Loucy (cell line): ENCODE measurements at regions not wholly inside any gene's neighbourhood (a gene's known extent, or its start where the extent isn't known, plus 50 kb on each side); places are given as distances from the start of the nearest gene placed in this dataset.

Experiments used
- H2AFZ ChIP-seq: fragments of 200-600 bp; sonication (generic); 2 replicates; pipeline ENCODE4 v1.6.0; 2016; ENCODE audit warnings: antibody characterized with exemption, mild to moderate bottlenecking, low read length, moderate library complexity
- H3F3A ChIP-seq: fragments of 200-600 bp; 2 replicates; pipeline ENCODE4 v1.6.0; 2016; ENCODE audit warnings: antibody characterized with exemption, low read depth, mild to moderate bottlenecking
- H3K27me3 ChIP-seq: fragments of 200-600 bp; sonication (generic); 2 replicates; pipeline ENCODE4 v1.6.1; 2014; ENCODE audit warnings: low read length, mild to moderate bottlenecking; ENCODE audit not compliant: insufficient read depth, poor library complexity, severe bottlenecking
- H3K36me3 ChIP-seq: fragments of 200-600 bp; sonication (generic); 2 replicates; pipeline ENCODE4 v1.6.1; 2016; ENCODE audit warnings: low read length; ENCODE audit not compliant: insufficient read depth
- H3K4me1 ChIP-seq: fragments of 200-600 bp; sonication (generic); 2 replicates; pipeline ENCODE4 v1.5.1; 2014; ENCODE audit warnings: low read length, mild to moderate bottlenecking; ENCODE audit not compliant: insufficient read depth, poor library complexity, severe bottlenecking
- H3K4me2 ChIP-seq: fragments of 200-600 bp; sonication (generic); 2 replicates; pipeline ENCODE4 v1.6.0; 2014; ENCODE audit warnings: antibody characterized with exemption, low read length, low read depth, mild to moderate bottlenecking; ENCODE audit not compliant: poor library complexity, severe bottlenecking
- H3K4me3 ChIP-seq: fragments of 200-600 bp; sonication (generic); 2 replicates; pipeline ENCODE4 v1.5.1; 2014; ENCODE audit warnings: low read length, mild to moderate bottlenecking, mixed read lengths; ENCODE audit not compliant: poor library complexity, severe bottlenecking
- H3K79me2 ChIP-seq: fragments of 200-600 bp; sonication (generic); 2 replicates; pipeline ENCODE4 v1.6.1; 2014; ENCODE audit warnings: low read length; ENCODE audit not compliant: insufficient read depth
- H3K9ac ChIP-seq: fragments of 200-600 bp; sonication (generic); 2 replicates; pipeline ENCODE4 v1.6.0; 2014; ENCODE audit warnings: mild to moderate bottlenecking, low read depth, low read length, moderate library complexity; ENCODE audit not compliant: poor library complexity, severe bottlenecking
- H3K9me2 ChIP-seq: fragments of 200-600 bp; sonication (generic); replicated peaks from 2 replicates; pipeline ENCODE4 v1.6.1; 2016; ENCODE audit warnings: low read depth, low read length, mixed read lengths
- H3K9me3 ChIP-seq: fragments of 200-600 bp; sonication (generic); 2 replicates; pipeline ENCODE4 v1.6.1; 2014; ENCODE audit warnings: mild to moderate bottlenecking, antibody characterized with exemption, low read length, low read depth; ENCODE audit not compliant: insufficient read depth
- H4K20me1 ChIP-seq: fragments of 200-600 bp; sonication (generic); 2 replicates; pipeline ENCODE4 v1.6.0; 2014; ENCODE audit warnings: antibody characterized with exemption, low read length, mild to moderate bottlenecking; ENCODE audit not compliant: insufficient read depth, poor library complexity, severe bottlenecking
- CTCF ChIP-seq: fragments of 200-600 bp; sonication (generic); conservative IDR thresholded peaks from 2 replicates; pipeline ENCODE4 v1.5.1; 2014; ENCODE audit warnings: mild to moderate bottlenecking, antibody characterized with exemption, low read length
- EZH2phosphoT487 ChIP-seq: fragments of 200-600 bp; IDR thresholded peaks from 2 replicates; pipeline ENCODE4 v1.6.1; 2018; ENCODE audit warnings: antibody characterized with exemption, mild to moderate bottlenecking, moderate library complexity, borderline replicate concordance

- Histone ChIP-seq H3K36me3 (no peaks in the 10 kb centered on the region; the same call in 1 of the 2 replicates), H3K4me2 (peak overlapping the region; percentile 93), H3K79me2 (peaks cover 88% of the 10 kb centered on the region), H3K9ac (peak overlapping the region; percentile 64), H3K9me2 (no peaks in the 10 kb centered on the region), H3K9me3 (no peaks in the 10 kb centered on the region), H4K20me1 (peaks cover 14% of the 10 kb centered on the region), H2AFZ (no peak overlapping the region), H3K4me1 (peaks cover 79% of the 10 kb centered on the region), H3K27me3 (no peaks in the 10 kb centered on the region), H3F3A (peaks cover 11% of the 10 kb centered on the region; the same call in 1 of the 2 replicates), H3K4me3 (peak overlapping the region; percentile 69)
- TF ChIP-seq CTCF (no peak), EZH2phosphoT487 (no peak)
These were observed 306.3 kb downstream of the SEC14L1 start for GRCh38 chr17:77446940-77447634.

GRCh38 chr17:77449373-77449907 lies 308.7 kb downstream of the SEC14L1 start:
- Histone ChIP-seq H3K79me2 (peaks cover 90% of the 10 kb centered on the region), H3K36me3 (no peaks in the 10 kb centered on the region; the same call in 1 of the 2 replicates), H3F3A (peaks cover 11% of the 10 kb centered on the region; the same call in 1 of the 2 replicates), H3K4me1 (peaks cover 75% of the 10 kb centered on the region), H3K4me2 (peak overlapping the region; percentile 83), H4K20me1 (peaks cover 36% of the 10 kb centered on the region), H3K9me3 (no peaks in the 10 kb centered on the region), H2AFZ (no peak overlapping the region), H3K9ac (peak overlapping the region; percentile 95), H3K4me3 (peak overlapping the region; percentile 86), H3K9me2 (no peaks in the 10 kb centered on the region), H3K27me3 (no peaks in the 10 kb centered on the region)
- TF ChIP-seq EZH2phosphoT487 (no peak), CTCF (no peak)

GRCh38 chr17:77449908-77450741 lies 309.4 kb downstream of the SEC14L1 start:
- Histone ChIP-seq H4K20me1 (peaks cover 42% of the 10 kb centered on the region), H3K9me3 (no peaks in the 10 kb centered on the region), H3K4me3 (peak overlapping the region; percentile 86), H3K9ac (peak overlapping the region; percentile 95), H3K27me3 (no peaks in the 10 kb centered on the region), H3K9me2 (no peaks in the 10 kb centered on the region), H2AFZ (no peak overlapping the region), H3F3A (peaks cover 4% of the 10 kb centered on the region; the same call in 1 of the 2 replicates), H3K36me3 (peaks cover 1% of the 10 kb centered on the region; the same call in 1 of the 2 replicates), H3K79me2 (peaks cover 90% of the 10 kb centered on the region), H3K4me1 (peaks cover 68% of the 10 kb centered on the region), H3K4me2 (peak overlapping the region; percentile 83)
- TF ChIP-seq CTCF, result no peak
